DLD1 (cell line): ENCODE measurements at regions not wholly inside any gene's neighbourhood (a gene's known extent, or its start where the extent isn't known, plus 50 kb on each side); places are given as distances from the start of the nearest gene placed in this dataset.

ENCODE experiments used
- in situ Hi-C: cut with HindIII; loops from 2 replicates; pipeline ENCODE4 v1.10.0; 2017; ENCODE audit warnings: low sequenced_read_pairs

- in situ Hi-C loops, result no loop called here
Observed at GRCh38 chr2:19507137-19507536, 148.7 kb upstream of the OSR1 start.

- in situ Hi-C loops, result no loop called here
Observed at GRCh38 chr2:19505199-19506136, 147.0 kb upstream of the OSR1 start.

- in situ Hi-C loops, result no loop called here
Observed at GRCh38 chr2:19504400-19505198, 146.2 kb upstream of the OSR1 start.

- in situ Hi-C loops, result no loop called here
Observed at GRCh38 chr2:19503915-19504314, 145.5 kb upstream of the OSR1 start.

- in situ Hi-C loops, result no loop called here
Observed at GRCh38 chr2:19503406-19503805, 145.0 kb upstream of the OSR1 start.

- in situ Hi-C loops, result no loop called here
Observed at GRCh38 chr2:19500126-19500525, 141.7 kb upstream of the OSR1 start.

GRCh38 chr2:19496646-19497045 lies 138.2 kb upstream of the OSR1 start:
- in situ Hi-C loops, result no loop called here

GRCh38 chr2:19494241-19494640 lies 135.8 kb upstream of the OSR1 start:
- in situ Hi-C loops, result loop anchor here (5.0 kb wide), 1 partner anchor 63 kb away; no protein-coding TSS in a partner anchor

- in situ Hi-C loops, result loop anchor here (5.0 kb wide), 1 partner anchor 66 kb away; no protein-coding TSS in a partner anchor
Observed at GRCh38 chr2:19491796-19492195, 133.4 kb upstream of the OSR1 start.

GRCh38 chr2:19490846-19491435 lies 132.5 kb upstream of the OSR1 start:
- in situ Hi-C loops, result loop anchor here (5.0 kb wide), 1 partner anchor 66 kb away; no protein-coding TSS in a partner anchor

- in situ Hi-C loops, result no loop called here
Observed at GRCh38 chr2:19488009-19488691, 129.7 kb upstream of the OSR1 start.

GRCh38 chr2:19484736-19485135 lies 126.3 kb upstream of the OSR1 start:
- in situ Hi-C loops, result no loop called here

GRCh38 chr2:19480673-19481072 lies 122.2 kb upstream of the OSR1 start:
- in situ Hi-C loops, result no loop called here

GRCh38 chr2:19479666-19480065 lies 121.2 kb upstream of the OSR1 start:
- in situ Hi-C loops, result no loop called here

- in situ Hi-C loops, result no loop called here
Observed at GRCh38 chr2:19478409-19478808, 120.0 kb upstream of the OSR1 start.

- in situ Hi-C loops, result no loop called here
Observed at GRCh38 chr2:19476327-19476726, 117.9 kb upstream of the OSR1 start.

GRCh38 chr2:19474128-19474527 lies 115.7 kb upstream of the OSR1 start:
- in situ Hi-C loops, result no loop called here

- in situ Hi-C loops, result no loop called here
Observed at GRCh38 chr2:19473350-19473749, 114.9 kb upstream of the OSR1 start.

GRCh38 chr2:19472391-19472978 lies 114.1 kb upstream of the OSR1 start:
- in situ Hi-C loops, result no loop called here

- in situ Hi-C loops, result no loop called here
Observed at GRCh38 chr2:19471491-19471890, 113.1 kb upstream of the OSR1 start.
